SK-N-MC (cell line): ENCODE measurements at regions not wholly inside any gene's neighbourhood (a gene's known extent, or its start where the extent isn't known, plus 50 kb on each side); places are given as distances from the start of the nearest gene placed in this dataset.

Source experiments
- DNase-seq: peaks from one replicate; pipeline ENCODE4 v3.0.0-alpha.2; 2011; ENCODE audit warnings: low read depth, low spot score
- H3K27ac ChIP-seq: fragments of 200-600 bp; sonication (generic); 2 replicates; pipeline ENCODE4 v1.5.1; 2016; ENCODE audit warnings: mixed run types
- H3K36me3 ChIP-seq: fragments of 200-600 bp; sonication (generic); 2 replicates; pipeline ENCODE4 v1.6.1; 2017; ENCODE audit warnings: antibody characterized with exemption, low read length, mixed read lengths; ENCODE audit not compliant: insufficient read depth
- H3K4me3 ChIP-seq: fragments of 200-600 bp; sonication (generic); 2 replicates; pipeline ENCODE4 v1.5.1; 2016
- H3K9ac ChIP-seq: fragments of 200-600 bp; sonication (generic); 2 replicates; pipeline ENCODE4 v1.8.0; 2017; ENCODE audit warnings: mixed run types, mixed read lengths; ENCODE audit not compliant: insufficient read length
- H3K9me3 ChIP-seq: fragments of 200-600 bp; sonication (generic); 2 replicates; pipeline ENCODE4 v1.6.1; 2017; ENCODE audit warnings: low read depth, mild to moderate bottlenecking, antibody characterized with exemption, low read length, moderate library complexity, mixed read lengths
- EZH2 ChIP-seq: fragments of 200-600 bp; sonication (generic); IDR thresholded peaks from one replicate; pipeline ENCODE4 v1.6.1; 2017; ENCODE audit warnings: antibody characterized with exemption
- FOXP2 ChIP-seq: optimal IDR thresholded peaks from 2 replicates; pipeline ENCODE3; 2011; ENCODE audit warnings: mild to moderate bottlenecking, moderate library complexity; ENCODE audit not compliant: insufficient read depth; ENCODE audit errors: extremely low read length, control extremely low read depth
- POLR2AphosphoS5 ChIP-seq: IDR thresholded peaks from 2 replicates; pipeline ENCODE4 v1.6.1; 2012; ENCODE audit warnings: mild to moderate bottlenecking, low read depth, low read length, borderline replicate concordance

DNA sequence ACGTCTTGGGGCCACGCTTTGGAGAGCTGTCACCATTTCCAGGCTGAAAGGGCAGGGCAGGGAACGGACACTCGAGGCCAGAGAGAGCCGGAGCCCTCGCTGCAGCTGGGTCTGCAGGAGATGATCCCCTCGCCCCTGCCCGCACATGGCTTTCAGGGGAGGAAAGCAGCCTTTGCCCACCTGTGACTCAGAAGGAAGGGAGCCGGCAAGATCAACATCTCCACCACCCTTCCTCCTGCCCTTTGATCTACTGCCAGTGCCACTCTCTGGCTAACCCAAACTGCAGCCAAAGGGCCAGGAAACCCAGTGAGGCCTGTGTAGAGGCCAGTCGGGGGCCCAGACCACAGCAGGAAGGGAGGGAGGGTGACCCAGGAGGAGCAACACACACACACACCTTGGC lies 137.1 kb upstream of the ERCC6L2 start:
- H3K9ac ChIP-seq: no peak overlapping the region
- no peak overlapping the region for H3K27ac ChIP-seq
- TF ChIP-seq FOXP2: no peak
- TF ChIP-seq EZH2: no peak
- no peak for TF ChIP-seq POLR2AphosphoS5
- H3K9me3 ChIP-seq: no peaks in the 10 kb centered on the region
- no peak for DNase-seq
- H3K4me3 ChIP-seq: no peak overlapping the region
- no peaks in the 10 kb centered on the region for H3K36me3 ChIP-seq

DNA sequence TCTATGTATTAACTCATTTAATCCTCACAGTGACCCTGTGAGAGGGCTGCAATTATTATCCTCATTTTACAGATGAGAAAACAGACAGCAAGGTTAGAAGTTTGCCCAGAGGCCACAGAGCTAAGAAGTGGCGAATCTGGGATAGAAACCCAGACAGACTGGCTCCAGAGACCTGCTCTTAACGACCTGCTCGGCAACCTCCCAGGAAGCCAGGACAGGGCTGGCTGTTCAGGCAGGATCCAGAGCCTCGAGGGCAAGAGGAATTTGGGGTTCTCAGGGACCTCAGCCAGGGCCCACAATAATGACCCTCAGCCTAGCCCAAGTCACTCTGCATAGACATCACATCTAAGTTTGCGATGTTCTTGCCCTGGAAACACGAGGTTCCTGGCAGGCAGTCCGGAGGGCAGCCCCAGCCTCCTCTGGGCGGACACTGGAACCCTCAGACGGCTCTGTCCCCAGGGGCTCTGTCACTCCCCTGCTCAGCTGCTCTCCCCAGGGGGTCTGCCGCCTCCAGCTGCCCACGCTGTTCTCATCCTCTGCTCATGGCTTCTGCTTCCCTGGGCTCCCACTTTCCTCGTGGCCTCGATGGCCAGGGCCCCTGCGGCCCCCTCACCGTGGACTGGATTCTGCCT lies 138.5 kb upstream of the ERCC6L2 start:
- no peak for DNase-seq
- Histone ChIP-seq H3K9ac (no peak overlapping the region), H3K36me3 (no peaks in the 10 kb centered on the region), H3K9me3 (no peaks in the 10 kb centered on the region), H3K4me3 (no peak overlapping the region), H3K27ac (no peak overlapping the region)
- TF ChIP-seq EZH2 (no peak), FOXP2 (no peak), POLR2AphosphoS5 (no peak)

DNA sequence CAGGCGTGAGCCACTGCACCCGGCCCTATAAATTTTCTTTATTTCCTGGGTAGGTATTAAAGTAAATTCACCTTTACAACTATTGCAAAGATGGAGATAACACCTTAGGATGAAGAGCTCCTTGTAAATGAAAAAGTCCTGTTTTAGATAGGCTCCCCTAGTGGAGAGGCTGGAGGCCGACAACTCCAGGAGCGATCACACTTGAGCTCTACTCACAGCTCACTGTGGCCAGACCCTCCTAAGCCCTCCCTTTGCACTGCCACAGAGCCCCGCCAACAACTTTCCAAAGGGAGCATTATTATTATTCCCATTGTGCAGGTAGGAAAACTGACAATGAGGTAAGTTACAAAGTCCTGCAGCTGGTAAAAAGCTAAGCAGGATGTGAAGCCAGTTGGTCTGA lies 139.1 kb upstream of the ERCC6L2 start:
- Histone ChIP-seq H3K9ac (no peak overlapping the region), H3K4me3 (no peak overlapping the region), H3K9me3 (no peaks in the 10 kb centered on the region), H3K36me3 (no peaks in the 10 kb centered on the region), H3K27ac (no peak overlapping the region)
- no peak for DNase-seq
- TF ChIP-seq EZH2 (no peak), FOXP2 (no peak), POLR2AphosphoS5 (no peak)

DNA sequence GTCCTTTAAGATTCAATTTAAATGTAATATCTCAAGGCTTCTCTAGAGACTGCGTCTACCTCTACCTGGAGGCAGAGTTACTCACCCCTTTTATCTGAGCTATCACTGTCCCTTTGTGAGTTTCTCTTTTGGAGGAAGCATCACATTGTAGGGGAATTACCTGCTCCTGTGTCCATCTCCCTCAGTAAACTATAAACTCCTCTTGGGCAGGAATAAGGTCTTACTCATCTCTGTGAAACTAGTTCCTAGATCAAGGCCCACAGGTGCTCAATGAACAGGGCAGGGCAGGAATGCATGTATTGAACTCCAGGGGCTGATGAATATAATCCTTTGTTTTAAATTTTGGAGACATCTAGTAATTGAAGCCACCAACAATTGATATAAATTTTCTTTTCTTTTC lies 139.8 kb upstream of the ERCC6L2 start:
- H3K9me3 ChIP-seq: no peaks in the 10 kb centered on the region
- H3K4me3 ChIP-seq: no peak overlapping the region
- H3K27ac ChIP-seq: no peak overlapping the region
- no peaks in the 10 kb centered on the region for H3K36me3 ChIP-seq
- DNase-seq: no peak
- TF ChIP-seq FOXP2: no peak
- no peak for TF ChIP-seq POLR2AphosphoS5
- no peak for TF ChIP-seq EZH2
- H3K9ac ChIP-seq: no peak overlapping the region

DNA sequence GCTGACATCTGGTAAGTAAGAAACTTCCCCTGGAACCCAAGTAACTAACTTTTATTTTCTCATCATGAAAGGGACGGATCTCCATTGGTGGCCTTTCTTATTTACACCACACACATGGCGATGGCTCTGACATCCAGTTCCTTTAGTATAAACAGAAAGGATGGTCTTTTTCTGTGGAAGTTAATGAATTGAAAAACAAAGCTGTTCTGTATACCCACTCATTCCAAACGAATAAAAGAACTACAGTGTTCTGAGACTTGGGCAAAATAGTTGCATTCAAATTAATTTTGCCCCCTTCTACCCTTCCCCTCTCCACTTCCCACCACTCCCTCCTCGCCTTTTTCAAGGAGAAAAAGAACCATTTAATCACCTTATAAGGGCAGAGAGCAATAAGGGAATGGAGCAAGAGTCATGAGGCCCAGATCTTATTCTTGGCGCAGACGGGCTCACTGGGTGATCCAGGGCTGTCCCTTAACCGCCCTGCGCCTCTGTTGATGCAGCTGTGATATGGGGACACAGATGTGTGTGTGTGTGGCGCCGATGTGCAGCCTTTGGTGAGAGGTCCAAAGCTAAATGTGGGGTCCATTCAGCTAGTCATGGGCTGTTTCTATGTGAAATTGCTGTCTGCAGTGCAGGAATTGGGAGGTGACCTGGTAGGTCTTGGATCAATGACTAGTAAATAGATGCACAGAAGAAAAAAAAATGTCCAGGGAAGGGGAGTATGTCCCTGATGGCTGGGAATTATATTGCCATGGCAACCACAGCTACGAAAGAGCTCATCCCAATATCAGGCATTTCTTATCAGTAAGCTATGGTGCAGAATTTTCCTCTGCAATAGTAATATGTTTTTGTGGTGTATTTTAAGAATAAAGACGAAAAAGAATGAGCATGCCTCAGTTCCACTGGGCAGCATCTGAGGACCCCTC lies 141.5 kb upstream of the ERCC6L2 start:
- Histone ChIP-seq H3K9me3 (no peaks in the 10 kb centered on the region), H3K27ac (no peak overlapping the region), H3K4me3 (no peak overlapping the region), H3K9ac (no peak overlapping the region), H3K36me3 (no peaks in the 10 kb centered on the region)
- TF ChIP-seq POLR2AphosphoS5 (no peak), FOXP2 (no peak)
- DNase-seq: no peak

DNA sequence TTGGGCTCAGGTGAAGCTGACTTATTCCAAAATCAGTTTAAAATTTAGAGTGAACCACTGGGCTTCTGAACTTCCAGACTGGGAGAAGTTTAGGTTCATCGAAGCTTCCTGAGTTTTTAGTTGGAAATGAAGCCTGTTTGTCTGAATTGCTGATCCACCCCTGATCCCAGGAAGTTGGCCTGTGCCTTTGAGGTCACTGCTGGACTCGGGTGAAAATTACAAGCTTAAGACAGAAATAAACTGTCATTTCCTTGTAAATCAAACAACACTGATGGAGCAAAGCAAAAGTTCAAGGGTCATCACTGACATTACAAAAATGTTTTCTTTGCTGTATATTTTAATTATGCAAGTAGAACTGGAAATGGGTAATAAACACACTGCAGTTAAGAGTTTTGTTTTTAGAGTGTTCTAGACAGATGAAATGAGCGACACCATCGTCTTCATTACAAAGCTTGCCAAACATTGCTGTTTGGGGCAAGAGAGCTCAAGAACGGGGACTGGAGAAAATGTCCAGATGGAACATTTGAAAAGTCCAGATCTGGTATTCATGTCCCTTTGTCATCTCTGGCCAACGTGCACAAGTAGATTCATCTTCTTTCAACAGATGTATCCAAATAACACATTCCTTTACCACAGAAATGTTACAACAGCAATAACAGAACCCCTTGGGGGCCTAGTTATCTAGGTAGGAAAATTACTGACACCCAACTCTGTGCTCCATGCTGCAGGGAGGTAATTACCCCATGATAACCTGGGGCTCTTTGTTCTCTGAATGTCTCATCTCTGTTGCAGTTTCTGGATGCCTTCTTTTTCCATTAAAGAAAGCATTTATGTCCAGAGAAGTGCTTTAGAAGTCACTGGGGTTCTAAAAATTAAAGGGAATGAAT lies 142.4 kb upstream of the ERCC6L2 start:
- H3K4me3 ChIP-seq: no peak overlapping the region
- H3K9ac ChIP-seq: no peak overlapping the region
- DNase-seq: no peak
- no peaks in the 10 kb centered on the region for H3K36me3 ChIP-seq
- no peaks in the 10 kb centered on the region for H3K9me3 ChIP-seq
- no peak overlapping the region for H3K27ac ChIP-seq
- no peak for TF ChIP-seq POLR2AphosphoS5

DNA sequence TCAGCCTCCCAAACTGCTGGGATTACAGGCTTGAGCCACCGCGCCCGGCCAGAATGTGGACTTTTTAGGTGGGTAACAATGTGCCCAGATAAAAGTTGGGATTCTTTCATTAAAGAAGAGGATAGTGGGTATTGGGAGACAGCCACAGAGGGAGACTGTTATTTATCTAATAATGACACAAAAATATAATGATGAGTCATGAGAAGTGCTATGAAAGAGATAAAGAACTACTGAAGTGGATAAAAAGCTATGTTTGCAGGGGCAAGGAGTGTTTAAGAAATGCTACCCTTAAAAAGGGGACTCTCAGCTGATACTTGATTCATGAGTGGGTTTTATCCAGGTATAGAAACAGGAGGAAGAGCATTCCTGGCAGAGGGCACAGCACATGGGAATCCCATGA lies 143.6 kb upstream of the ERCC6L2 start:
- no peak overlapping the region for H3K4me3 ChIP-seq
- no peak for DNase-seq
- H3K9me3 ChIP-seq: no peaks in the 10 kb centered on the region
- no peak overlapping the region for H3K27ac ChIP-seq
- no peaks in the 10 kb centered on the region for H3K36me3 ChIP-seq
- H3K9ac ChIP-seq: no peak overlapping the region
- no peak for TF ChIP-seq POLR2AphosphoS5
- no peak for TF ChIP-seq FOXP2
- no peak for TF ChIP-seq EZH2

DNA sequence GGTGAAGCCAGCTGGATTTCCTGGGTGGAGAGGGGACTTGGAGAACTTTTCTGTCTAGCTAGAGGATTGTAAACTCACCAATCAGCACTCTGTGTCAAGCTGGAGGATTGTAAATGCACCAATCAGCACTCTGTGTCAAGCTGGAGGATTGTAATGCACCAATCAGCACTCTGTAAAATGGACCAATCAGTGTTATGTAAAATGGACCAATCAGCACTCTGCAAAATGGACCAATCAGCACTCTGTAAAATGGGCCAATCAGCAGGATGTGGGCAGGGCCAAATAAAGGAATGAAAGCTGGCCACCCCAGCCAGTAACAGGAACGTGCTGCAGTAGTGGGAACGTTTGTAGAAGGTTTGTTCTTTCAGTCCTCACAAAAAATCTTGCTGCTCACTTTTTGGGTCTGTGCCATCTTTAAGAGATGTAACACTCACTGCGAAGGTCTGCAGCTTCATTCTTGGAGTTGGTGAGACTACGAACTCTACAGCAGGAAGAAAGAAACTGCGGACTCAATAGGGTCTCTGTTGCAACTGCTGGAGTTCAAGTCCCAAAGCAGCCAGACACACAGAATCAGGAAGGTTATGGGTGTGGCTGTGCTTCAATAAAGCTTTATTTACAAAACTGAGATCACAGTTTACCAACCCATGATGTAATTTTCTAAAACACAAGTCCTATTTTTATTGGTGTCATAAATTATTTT lies 145.7 kb upstream of the ERCC6L2 start:
- no peak for TF ChIP-seq POLR2AphosphoS5
- no peak for DNase-seq
- no peaks in the 10 kb centered on the region for H3K9me3 ChIP-seq
- H3K36me3 ChIP-seq: no peaks in the 10 kb centered on the region
- H3K4me3 ChIP-seq: no peak overlapping the region
- H3K9ac ChIP-seq: no peak overlapping the region
- no peak overlapping the region for H3K27ac ChIP-seq
